Epithelial cell of esophagus (primary cell): ENCODE measurements at regions not wholly inside any gene's neighbourhood (a gene's known extent, or its start where the extent isn't known, plus 50 kb on each side); places are given as distances from the start of the nearest gene placed in this dataset.

Experiments used
- DNase-seq: peaks from one replicate; pipeline ENCODE4 v3.0.0; 2010; ENCODE audit warnings: low read depth
- H3K4me3 ChIP-seq: 2 replicates; pipeline ENCODE4 v1.5.1; 2011; ENCODE audit warnings: mild to moderate bottlenecking, low read length, control low read depth
- TF ChIP-seq, protein P1 (sequence below): IDR thresholded peaks from 2 replicates; pipeline ENCODE4 v1.5.1; 2011; ENCODE audit warnings: low read depth, mild to moderate bottlenecking, low read length, control low read depth, inconsistent platforms; ENCODE audit not compliant: insufficient read depth; ENCODE audit errors: missing control alignments

- TF ChIP-seq, protein P1, sequence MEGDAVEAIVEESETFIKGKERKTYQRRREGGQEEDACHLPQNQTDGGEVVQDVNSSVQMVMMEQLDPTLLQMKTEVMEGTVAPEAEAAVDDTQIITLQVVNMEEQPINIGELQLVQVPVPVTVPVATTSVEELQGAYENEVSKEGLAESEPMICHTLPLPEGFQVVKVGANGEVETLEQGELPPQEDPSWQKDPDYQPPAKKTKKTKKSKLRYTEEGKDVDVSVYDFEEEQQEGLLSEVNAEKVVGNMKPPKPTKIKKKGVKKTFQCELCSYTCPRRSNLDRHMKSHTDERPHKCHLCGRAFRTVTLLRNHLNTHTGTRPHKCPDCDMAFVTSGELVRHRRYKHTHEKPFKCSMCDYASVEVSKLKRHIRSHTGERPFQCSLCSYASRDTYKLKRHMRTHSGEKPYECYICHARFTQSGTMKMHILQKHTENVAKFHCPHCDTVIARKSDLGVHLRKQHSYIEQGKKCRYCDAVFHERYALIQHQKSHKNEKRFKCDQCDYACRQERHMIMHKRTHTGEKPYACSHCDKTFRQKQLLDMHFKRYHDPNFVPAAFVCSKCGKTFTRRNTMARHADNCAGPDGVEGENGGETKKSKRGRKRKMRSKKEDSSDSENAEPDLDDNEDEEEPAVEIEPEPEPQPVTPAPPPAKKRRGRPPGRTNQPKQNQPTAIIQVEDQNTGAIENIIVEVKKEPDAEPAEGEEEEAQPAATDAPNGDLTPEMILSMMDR, result no peak
- DNase-seq, result no peak
- H3K4me3 ChIP-seq, result no peak overlapping the region
Measured at GRCh38 chr12:16112612-16113560, 164.6 kb downstream of the SLC15A5 start.

- TF ChIP-seq, protein P1, result no peak
- no peak for DNase-seq
Measured at GRCh38 chr12:16112130-16112529, 165.4 kb downstream of the SLC15A5 start.

GRCh38 chr12:16110596-16110995 lies 166.9 kb downstream of the SLC15A5 start:
- no peak for DNase-seq
- no peak overlapping the region for H3K4me3 ChIP-seq
- TF ChIP-seq, protein P1, result no peak

More at GRCh38 chr12:16112130-16112529, 165.4 kb downstream of the SLC15A5 start:
- H3K4me3 ChIP-seq, result no peak overlapping the region

DNA sequence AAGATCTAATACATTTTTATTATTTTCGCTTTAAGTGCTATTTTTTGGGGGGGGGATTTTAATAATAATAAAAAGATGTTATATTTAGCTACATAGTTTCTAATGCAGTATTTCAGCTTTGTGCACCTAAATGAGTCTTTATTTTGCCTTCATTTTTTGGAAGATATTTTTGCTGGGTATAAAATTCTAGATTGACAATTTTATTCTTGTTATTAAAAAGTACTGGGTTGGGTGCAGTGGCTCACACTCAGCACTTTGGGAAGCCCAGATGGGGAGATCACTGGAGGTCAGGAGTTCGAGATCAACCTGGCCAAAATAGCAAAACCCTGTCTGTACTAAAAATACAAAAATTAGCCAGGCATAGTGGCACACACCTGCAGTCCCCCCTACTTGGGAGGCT lies 173.6 kb downstream of the SLC15A5 start:
- no peak overlapping the region for H3K4me3 ChIP-seq
- no peak for DNase-seq
- TF ChIP-seq, protein P1, result no peak

GRCh38 chr12:16100206-16100605 lies 177.3 kb downstream of the SLC15A5 start:
- DNase-seq, result no peak
- TF ChIP-seq, protein P1, result no peak
- H3K4me3 ChIP-seq, result no peak overlapping the region

GRCh38 chr12:16096273-16096849 lies 181.1 kb downstream of the SLC15A5 start:
- TF ChIP-seq, protein P1, result no peak
- H3K4me3 ChIP-seq, result no peak overlapping the region
- DNase-seq, result no peak
